GM18870 (cell line): ENCODE measurements at regions not wholly inside any gene's neighbourhood (a gene's known extent, or its start where the extent isn't known, plus 50 kb on each side); places are given as distances from the start of the nearest gene placed in this dataset.
"Not testable (repeated sequence)": the region's sequence is repeated elsewhere in the genome, so short reads cannot be mapped to it uniquely, and the experiment has no call there.

ENCODE experiments used
- ATAC-seq: cut with Tn5 transposase; IDR thresholded peaks from one replicate; pipeline ENCODE4 v1.9.1; 2021; ENCODE audit warnings: moderate library complexity; ENCODE audit not compliant: unreplicated experiment

DNA sequence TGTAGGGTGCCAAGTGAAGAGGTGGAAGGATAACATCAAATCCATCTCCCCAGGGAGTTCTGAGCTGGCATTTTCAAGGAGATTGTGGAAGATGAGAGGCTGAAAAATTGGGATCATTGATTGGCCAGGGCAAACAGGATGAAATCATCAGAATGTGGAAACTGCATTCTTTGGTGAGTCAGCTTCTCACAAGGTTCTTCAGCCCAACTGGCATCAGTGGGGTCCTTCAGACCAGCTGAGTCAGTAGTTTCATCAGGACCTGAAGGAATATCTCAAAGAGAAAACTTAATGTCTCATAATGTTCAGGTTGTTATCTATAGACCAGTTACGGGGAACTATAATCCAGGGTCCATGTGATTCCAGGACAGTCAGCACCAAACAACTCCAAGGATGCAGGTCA, 195.8 kb downstream of the HAO1 start:
- no peak for ATAC-seq

DNA sequence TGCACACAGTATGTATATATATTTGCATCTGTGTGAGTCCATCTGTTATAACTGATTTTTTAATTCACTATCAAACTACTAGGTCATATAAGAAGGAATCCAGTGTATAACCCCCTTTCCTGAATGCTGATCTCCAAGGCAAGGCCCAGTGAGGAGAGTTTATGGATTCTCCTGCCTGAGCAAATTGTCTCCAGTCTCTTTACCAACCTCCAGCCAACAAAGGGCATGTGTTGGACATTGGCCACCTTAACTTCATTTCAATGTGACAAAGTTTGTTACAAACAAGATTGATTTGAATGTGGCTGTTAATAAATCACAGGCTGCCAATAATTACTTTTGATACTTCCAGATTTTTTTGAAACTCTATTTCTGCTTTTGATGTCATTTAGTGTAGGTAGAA, 191.6 kb downstream of the HAO1 start:
- ATAC-seq, result no peak

DNA sequence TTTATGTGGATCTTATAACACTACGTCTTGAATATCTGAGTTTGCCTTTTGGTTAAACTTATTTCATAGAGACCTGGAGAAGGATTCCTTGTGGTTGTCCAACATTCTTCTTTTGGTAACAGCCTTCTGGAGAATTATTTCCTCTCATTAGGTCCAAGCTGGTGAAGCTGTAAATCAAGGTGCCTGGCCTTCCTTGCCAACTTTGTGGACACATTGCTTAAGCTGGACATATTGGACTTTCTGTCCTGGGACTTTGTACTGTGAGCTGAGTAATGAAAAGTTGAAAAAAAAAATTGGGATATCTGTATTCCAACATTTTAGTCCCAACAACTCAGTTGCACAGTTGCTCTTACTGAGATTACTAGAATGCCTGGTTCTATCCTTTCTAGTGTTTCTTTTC, 186.2 kb downstream of the HAO1 start:
- no peak for ATAC-seq

DNA sequence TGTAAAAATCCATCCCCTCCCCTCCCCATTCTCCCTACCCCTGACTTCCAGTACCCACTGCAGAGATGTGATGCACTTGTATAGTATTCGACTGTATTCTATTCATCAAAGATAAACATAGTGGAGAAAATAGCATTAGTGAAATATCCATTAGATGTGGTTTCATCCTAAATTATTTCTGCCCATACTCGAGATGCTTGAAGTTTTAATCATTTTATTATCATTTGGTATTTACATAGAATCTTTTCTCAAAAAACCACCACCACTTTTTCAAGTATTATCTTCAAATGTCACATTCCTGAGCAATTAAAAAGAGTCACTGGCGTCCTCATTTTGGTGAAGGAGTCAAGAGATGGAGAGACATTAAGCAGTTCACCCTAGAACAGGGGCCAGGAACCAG, 181.9 kb downstream of the HAO1 start:
- no peak for ATAC-seq

DNA sequence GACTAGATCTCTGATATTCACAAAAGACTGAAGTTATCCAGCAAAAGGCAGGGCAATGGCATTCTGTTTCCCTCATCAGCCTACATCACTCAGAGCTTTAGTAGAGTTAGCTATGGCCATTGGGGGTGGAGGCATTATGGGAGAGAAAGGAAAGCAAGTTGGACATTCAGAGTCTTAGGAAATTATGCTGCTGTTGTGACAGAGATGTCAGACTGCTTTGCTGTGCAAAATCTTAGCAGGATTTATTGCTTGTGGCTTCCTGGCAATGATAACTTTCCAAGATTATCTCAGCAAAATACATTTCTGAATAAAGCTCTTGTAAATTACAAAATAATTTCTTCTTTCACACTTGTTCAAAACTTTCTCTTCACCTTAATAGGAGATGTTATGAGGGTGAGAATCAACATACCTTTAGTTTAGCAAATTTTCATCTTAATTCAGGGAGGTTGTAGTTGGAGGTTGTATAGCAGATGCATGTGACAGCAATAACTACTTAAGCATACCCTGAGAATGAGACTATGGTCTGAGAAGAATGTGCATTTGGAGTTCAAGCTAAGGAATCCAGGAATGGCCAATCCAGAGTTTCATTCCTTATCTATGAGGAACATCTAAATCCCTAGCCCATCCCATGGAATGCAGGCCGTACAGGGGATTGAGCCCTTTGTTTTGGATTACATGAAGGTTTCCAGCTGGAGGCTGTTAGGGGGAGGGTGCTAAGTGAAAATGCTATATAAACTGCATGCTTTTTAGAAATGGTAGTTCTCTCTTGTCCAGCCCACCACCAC, 179.8 kb downstream of the HAO1 start:
- ATAC-seq, result no peak

DNA sequence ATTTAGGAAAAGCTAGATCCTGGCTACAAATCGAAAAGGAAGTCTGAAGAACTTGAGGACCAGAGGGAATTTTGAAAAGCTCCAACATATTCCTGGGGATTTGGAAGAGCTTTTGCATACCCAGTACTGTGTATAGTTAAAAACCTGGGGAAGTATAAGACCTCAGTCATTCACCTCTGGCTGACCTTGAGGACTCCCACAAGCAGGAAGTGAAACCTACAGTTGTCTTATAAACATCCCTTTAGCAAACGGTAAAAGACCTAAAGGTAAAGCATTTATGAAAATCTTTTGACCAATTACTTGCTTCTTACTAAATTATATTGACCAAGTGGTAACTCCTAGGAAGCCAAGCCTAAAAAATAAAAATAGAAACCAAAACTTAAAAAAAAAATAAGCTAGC, 175.0 kb downstream of the HAO1 start:
- peak; percentile 73 for ATAC-seq

DNA sequence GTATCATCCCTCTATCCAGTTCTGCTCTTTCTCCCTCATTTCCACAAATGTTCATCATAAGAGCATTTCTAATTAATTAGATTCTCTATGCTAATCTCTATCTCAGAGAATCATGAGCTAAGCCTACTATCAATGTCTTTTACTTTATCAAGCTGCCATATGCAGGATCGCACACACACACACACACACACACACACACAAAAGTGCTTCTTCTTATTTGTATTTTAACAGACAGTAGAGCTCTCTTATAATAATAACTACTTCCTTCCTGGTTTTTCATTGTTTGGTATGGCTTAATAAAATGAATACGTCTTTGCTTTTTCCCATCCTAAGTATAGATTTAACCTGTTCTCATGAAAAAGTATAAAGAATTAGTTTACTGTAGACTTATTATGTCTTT, 170.2 kb downstream of the HAO1 start:
- no peak for ATAC-seq

DNA sequence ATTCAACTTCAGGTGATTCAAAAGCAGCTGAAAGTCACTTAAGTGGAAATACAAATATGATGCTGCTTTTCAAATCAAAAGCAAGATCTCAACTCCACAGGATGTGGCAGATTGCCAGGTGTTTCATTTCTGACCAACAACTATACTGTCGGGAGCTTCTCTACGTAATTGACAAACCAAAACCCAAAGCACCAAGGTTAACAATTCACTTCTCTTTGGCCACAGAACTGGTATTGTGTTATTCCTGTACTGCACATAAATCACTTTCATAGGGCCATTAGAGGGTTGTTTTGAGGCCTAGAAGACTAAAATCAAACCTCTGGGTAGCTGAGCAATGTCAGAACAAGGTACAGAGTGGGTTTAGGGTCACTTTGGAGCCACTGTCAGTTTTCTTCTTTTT, 169.7 kb downstream of the HAO1 start:
- ATAC-seq, result peak; percentile 99

DNA sequence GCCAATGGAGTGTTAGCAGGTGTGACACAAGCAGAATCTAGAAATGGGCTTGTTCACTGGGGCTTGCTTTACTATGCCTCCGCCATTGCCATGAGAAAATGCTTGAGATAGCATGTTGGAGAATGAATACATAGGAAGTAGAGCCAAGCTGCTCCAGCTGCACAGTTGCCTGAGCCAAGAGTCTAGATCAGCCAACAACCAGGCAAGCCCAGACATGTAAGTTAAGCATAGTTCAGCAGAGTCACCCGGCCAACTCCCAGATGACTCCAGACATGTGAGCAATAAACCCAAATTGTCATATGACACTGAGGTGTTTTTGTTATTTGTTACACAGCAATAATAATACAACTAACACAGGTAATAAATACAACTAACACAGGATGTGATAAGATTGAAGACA, 167.9 kb downstream of the HAO1 start:
- ATAC-seq, result no peak

DNA sequence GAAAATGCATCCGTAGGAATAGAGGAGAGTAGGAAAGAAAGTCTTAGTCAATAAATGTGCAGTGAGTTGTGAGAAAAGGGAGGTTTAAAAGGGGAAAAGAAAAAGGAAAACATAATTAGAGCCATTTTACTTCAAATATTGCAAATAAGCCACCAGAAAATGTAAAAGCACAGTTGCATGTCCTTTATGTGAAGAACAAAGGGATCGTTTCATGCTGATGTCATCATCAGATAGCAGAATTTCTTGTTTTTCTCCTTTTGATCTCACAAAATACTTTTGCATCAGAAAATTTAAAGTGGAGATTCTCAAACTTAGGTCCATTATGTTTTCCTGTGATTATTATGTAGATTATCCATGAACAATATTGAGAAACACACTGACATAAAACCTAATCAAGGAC, 166.7 kb downstream of the HAO1 start:
- ATAC-seq, result no peak

DNA sequence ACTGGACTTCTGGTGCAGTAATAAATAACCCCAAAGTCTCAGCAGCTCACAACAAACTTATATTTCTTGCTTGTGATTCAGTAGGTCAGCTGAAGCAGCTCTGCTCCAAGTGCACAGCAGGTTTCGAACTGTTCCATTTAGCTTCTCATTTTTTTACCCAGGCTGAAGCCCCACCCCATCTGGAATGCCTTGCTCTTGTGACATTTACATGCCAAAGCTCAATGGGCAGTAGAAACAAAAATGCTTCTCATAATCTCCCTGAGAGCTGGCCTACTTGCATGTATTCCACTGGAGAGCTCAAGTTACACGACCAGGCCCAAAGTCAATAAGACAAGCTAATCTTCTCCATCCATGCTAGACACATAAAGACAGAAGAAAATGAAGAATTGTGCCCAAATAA, 165.2 kb downstream of the HAO1 start:
- ATAC-seq, result no peak

DNA sequence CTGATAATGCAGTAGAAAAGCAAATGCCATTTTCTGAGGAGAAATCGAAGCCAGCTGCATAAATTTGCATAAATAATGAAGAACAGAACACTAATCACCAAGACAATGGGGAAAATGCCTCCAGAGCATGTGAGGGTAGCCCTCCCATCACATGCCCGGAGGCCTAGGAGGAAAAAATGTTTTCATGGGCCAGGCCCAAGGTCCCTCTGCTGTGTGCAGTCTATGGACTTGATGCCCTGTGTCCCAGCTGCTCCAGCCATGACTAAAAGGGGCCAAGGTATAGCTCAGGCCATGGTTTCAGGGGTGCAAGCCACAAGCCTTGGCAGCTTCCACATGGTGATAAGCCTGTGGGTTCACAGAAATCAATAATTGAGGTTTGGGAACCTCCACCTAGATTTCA, 164.1 kb downstream of the HAO1 start:
- no peak for ATAC-seq

DNA sequence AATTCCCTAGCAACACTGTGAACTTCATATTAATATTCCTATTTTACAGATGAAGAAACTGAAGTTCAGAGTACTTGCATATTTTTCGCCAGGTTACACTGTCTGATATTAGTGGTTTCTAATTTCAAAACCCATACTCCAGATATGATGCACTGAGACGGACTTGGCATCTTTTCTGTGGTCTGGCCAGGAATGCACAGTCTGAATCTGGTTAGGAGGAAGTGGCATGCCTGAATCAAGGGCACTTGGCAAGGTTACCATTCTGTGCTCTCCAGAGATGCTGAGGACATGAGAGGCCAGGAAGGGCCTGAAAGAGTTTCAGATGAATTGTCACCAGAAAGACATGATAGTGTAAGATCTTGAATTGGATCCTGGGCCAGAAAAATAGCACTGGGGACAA, 150.1 kb downstream of the HAO1 start:
- ATAC-seq, result no peak

DNA sequence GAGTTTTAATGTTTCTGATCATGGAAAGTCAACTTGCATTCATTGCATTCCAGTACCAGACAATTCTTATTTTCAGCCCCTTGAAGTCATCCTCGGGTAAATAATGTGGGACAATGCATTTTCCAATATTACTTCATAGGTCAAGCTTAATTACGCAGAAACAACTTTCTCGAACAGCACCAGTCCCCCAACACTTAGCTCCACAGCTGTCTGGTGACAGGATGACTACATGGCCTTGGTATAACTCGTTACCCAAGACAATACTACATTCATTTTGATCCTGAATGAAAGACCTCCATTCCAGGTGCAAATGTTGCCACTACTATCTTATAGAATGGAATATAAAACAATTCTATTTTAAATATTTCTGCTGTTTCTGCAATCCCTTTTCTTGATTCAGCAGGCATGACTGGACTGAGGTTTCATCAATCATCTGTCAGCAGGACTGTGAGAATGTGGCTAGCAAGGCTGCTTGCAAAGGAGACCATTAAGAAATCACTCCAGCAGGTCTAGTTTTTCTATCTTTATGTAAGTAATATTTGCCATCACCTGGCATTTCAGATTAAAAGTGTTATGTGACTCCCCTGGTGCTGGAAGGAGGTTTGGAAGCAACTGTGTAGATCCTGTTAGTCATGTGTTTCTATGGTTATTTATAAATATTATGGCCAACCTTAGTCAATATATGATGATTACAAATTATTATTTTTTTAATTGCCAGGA, 147.9 kb downstream of the HAO1 start:
- no peak for ATAC-seq

DNA sequence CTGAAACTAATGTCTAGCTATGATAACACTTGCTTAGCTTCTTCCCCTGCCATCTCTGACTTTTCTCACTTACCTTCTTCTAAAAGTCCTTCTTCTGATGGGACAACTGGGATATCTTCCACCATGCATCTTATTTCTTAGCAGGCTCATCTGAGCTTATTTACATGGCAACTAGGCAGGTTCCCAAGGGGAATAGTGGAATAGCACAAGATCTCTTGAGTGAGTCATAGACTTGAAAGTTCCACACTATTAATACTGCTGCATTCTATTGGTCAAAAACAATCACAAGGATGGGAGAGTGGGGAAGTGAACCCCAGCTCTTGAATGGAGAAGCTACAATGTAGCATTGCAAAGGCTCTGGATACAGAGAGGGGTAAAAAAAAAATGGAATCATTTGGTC, 142.1 kb downstream of the HAO1 start:
- no peak for ATAC-seq

DNA sequence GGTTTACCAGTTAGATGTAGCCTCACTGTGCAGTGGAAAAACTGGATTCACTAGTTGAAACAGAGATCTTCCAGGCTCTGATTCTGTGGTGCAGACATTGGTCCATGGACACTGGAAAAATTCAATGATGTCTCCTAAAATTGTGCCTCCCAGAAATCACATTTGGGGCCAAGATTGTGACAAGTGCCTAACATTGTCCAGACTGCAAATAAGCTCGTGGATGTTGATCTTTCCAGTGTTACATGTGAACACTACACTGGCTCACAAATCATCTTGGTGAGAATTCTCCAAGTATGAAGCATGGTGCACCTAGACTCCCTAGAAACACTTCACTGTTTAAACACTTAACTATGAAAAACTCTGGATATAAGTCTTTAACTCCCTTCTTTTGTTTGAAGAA, 140.4 kb downstream of the HAO1 start:
- ATAC-seq, result no peak

DNA sequence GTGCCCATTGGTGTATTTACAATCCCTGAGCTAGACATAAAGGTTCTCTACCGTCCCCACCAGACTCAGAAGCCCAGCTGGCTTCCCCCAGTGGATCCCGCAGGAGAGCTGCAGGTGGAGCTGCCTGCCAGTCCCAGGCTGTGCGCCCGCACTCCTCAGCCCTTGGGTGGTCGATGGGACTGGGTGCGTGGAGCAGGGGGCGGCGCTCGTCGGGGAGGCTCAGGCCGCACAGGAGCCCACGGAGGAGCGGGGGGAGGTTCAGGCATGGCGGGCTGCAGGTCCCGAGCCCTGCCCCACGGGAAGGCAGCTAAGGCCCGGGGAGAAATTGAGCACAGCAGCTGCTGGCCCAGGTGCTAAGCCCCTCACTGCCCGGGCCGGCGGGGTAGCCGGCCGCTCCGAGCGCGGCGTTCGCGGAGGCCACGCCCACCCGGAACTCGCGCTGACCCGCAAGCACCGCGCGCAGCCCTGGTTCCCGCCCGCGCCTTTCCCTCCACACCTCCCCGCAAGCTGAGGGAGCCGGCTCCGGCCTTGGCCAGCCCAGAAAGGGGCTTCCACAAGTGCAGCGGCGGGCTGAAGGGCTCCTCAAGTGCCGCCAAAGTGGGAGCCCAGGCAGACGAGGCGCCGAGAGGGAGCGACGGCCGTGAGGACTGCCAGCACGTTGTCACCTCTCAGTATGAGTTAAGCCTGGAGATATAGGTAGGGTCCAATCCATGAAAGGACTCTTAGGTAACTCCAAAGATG, 136.7 kb downstream of the HAO1 start:
- not testable (repeated sequence) for ATAC-seq

DNA sequence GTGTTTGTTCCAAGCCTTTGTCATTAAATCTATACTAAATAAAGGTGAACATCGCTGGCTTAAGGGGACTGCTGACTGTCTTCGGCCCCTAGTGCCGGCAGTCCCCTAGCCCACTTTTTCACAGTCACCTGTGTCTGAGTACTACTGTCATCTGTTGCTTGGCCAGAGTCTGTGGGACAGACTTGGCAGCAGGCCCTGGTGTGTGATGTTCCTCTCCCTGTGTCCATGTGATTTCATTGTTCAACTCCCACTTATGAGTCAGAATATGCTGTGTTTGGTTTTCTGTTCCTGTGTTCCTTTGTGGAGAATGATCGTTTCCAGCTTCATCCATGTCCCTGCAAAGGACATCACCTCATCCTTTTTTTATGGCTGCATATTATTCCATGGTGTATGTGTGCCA, 133.4 kb downstream of the HAO1 start:
- ATAC-seq, result no peak

DNA sequence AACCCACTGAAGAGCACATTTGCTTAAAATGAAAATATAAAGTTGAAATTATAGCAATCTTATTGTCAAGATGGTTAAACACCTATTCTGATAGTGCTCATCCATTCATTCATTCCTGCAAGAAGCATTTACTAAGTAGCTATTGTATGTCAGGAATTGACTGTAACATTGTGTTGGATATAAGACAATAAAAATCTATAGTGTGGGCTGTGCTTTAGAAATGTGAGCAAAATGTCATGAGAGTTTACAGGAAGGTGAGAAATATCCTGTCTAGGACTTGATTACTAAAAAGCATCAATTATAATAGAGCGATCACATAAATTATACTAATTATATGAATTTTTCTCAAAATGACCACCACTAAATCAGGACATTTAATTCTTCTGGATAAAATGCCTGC, 123.0 kb downstream of the HAO1 start:
- ATAC-seq, result no peak

DNA sequence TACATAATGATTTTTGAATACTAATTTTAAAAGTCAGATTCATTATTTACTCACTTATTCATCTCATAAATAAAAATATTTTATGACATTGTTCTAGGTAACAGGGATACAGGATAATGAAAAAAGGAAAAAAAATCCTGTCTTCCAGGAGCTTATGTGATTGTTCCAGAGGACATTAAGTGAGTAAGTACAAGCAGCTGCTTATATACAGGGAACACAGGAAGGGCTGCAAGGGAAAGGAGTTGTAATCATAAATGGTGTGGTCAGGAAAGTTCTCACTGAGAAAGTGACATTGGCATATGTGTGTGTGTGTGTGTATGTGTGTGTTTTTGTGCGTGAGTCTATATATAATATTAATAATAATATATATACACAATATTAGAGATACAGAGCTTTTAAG, 121.8 kb downstream of the HAO1 start:
- ATAC-seq, result no peak

DNA sequence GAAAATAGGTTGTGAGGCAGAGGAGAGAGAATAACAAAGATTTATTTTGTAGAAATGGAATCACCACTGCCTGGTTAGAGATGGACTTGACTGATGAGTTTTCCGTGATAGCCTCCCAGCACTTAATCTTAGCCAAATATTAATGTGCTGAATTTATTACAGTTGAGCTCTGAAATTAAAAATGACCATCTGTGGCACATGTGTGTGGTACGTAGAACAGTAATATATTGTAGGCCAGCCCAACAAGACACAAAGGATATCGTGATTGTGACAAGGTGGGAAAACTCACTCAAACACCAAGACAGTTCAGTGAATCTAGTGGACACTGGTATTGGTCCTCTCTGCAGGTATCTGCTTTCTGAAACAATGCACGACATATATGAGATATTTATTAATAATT, 119.4 kb downstream of the HAO1 start:
- ATAC-seq, result no peak

DNA sequence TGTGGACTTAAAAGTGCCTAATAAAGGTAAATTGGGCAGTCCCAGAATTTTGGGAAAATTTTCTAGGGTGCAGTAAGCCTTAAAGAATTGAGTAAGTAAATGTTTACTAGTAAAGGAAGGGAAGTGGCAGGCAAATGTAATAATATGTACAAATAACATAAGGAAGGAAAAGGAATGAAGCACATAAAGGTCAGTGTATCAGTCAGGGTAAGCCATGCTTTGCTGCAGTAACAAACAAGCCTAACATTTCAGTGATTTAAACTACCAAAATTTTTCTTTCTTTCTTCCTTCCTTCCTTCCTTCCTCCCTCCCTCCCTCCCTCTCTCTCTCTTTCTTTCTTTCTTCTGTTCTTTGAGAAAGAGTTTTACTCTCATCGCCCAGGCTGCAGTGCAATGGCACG, 117.5 kb downstream of the HAO1 start:
- no peak for ATAC-seq
